HepG2 (cell line): ENCODE measurements at regions not wholly inside any gene's neighbourhood (a gene's known extent, or its start where the extent isn't known, plus 50 kb on each side); places are given as distances from the start of the nearest gene placed in this dataset.

Experiments
- CBX2 ChIP-seq, 2 experiments: fragments of 200-600 bp in 1 of 2; sonication (generic); formaldehyde crosslinking in 1 of 2; IDR thresholded peaks; 2 replicates each; pipeline versions ENCODE4 v1.7.0 to v1.8.1; 2018 to 2022; ENCODE audit warnings: low read depth in 2 of 2, low read length in 1 of 2, mild to moderate bottlenecking in 1 of 2, missing genetic modification reagents in 1 of 2
- DNMT3B ChIP-seq: conservative IDR thresholded peaks from 2 replicates; pipeline ENCODE4 v1.6.1; 2016; ENCODE audit warnings: missing biosample characterization, control low read depth
- NFYB ChIP-seq: sonication (generic); formaldehyde crosslinking; IDR thresholded peaks from 2 replicates; pipeline ENCODE4 v1.4.0; 2020; ENCODE audit warnings: missing genetic modification reagents
- POGZ ChIP-seq: sonication (generic); formaldehyde crosslinking; IDR thresholded peaks from 2 replicates; pipeline ENCODE4 v1.4.0; 2020; ENCODE audit warnings: mild to moderate bottlenecking, missing genetic modification reagents
- PTBP1 ChIP-seq: fragments of 200-400 bp; formaldehyde crosslinking; IDR thresholded peaks from 2 replicates; pipeline ENCODE4 v1.6.1; 2018; ENCODE audit warnings: low read length, low read depth; ENCODE audit not compliant: poor library complexity, severe bottlenecking
- SIN3B ChIP-seq: fragments of 150-350 bp; IDR thresholded peaks from 2 replicates; pipeline ENCODE4 v1.6.1; 2014; ENCODE audit warnings: low read length
- SPEN ChIP-seq: sonication (generic); formaldehyde crosslinking; IDR thresholded peaks from 2 replicates; pipeline ENCODE4 v1.5.1; 2020; ENCODE audit warnings: low read depth, mild to moderate bottlenecking, missing genetic modification reagents
- TRIM24 ChIP-seq: sonication (generic); formaldehyde crosslinking; IDR thresholded peaks from 2 replicates; pipeline ENCODE4 v1.8.0; 2022; ENCODE audit warnings: mild to moderate bottlenecking, missing genetic modification reagents
- ZFP36L2 ChIP-seq: sonication (generic); formaldehyde crosslinking; IDR thresholded peaks from 2 replicates; pipeline ENCODE4 v1.4.0; 2020; ENCODE audit warnings: missing genetic modification reagents
- ZNF788 ChIP-seq: sonication (generic); formaldehyde crosslinking; IDR thresholded peaks from 2 replicates; pipeline ENCODE4 v1.5.0; 2020; ENCODE audit warnings: mild to moderate bottlenecking, missing genetic modification reagents, borderline replicate concordance
- ZSCAN21 ChIP-seq: sonication (generic); formaldehyde crosslinking; IDR thresholded peaks from 2 replicates; pipeline ENCODE4 v1.8.0; 2022; ENCODE audit warnings: mild to moderate bottlenecking, missing genetic modification reagents, moderate library complexity, borderline replicate concordance
- TF ChIP-seq, protein P1 (sequence below): sonication (generic); formaldehyde crosslinking; IDR thresholded peaks from 2 replicates; pipeline ENCODE4 v1.4.0; 2020; ENCODE audit warnings: mild to moderate bottlenecking, missing genetic modification reagents
- TF ChIP-seq, protein P2 (sequence below): sonication (generic); formaldehyde crosslinking; IDR thresholded peaks from 2 replicates; pipeline ENCODE4 v1.9.0; 2021; ENCODE audit warnings: missing genetic modification reagents, borderline replicate concordance
- TF ChIP-seq, protein P3 (sequence below): sonication (generic); formaldehyde crosslinking; IDR thresholded peaks from 2 replicates; pipeline ENCODE4 v1.8.0; 2022; ENCODE audit warnings: mild to moderate bottlenecking, missing genetic modification reagents, moderate library complexity

DNA sequence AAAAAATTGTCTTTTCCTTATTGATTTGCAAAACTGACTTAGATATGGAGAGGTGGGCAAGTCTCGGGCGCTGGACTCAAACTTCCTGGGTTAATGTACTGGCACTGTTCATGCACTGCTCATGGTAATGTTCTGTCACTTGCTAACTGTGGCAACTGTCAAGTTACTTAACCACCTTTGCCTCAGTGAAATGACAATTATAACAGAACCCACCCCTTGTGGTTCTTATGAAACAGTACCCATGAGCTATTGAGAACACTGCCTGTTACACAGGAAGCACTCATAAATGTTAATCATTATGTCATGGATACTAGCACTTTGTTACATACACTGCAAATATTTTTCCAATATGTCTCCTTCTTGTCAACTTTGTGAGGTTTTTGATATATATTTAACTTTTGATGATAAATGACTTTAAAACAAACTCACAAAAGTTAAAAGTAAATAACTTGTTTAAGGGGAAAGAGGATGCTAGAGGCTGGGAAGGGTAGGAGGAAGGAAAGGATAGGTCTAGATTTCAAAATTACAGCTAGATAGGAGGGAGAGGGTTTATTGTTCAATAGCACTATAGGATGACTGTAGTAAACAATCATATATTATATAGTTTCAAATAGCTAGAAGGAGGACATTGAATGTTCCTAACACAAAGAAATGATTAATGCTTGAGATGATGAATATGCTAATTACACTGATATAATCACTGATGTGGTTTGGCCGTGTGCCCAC lies 342.5 kb downstream of the ADGRL2 start (continued):
- TF ChIP-seq, protein P1, sequence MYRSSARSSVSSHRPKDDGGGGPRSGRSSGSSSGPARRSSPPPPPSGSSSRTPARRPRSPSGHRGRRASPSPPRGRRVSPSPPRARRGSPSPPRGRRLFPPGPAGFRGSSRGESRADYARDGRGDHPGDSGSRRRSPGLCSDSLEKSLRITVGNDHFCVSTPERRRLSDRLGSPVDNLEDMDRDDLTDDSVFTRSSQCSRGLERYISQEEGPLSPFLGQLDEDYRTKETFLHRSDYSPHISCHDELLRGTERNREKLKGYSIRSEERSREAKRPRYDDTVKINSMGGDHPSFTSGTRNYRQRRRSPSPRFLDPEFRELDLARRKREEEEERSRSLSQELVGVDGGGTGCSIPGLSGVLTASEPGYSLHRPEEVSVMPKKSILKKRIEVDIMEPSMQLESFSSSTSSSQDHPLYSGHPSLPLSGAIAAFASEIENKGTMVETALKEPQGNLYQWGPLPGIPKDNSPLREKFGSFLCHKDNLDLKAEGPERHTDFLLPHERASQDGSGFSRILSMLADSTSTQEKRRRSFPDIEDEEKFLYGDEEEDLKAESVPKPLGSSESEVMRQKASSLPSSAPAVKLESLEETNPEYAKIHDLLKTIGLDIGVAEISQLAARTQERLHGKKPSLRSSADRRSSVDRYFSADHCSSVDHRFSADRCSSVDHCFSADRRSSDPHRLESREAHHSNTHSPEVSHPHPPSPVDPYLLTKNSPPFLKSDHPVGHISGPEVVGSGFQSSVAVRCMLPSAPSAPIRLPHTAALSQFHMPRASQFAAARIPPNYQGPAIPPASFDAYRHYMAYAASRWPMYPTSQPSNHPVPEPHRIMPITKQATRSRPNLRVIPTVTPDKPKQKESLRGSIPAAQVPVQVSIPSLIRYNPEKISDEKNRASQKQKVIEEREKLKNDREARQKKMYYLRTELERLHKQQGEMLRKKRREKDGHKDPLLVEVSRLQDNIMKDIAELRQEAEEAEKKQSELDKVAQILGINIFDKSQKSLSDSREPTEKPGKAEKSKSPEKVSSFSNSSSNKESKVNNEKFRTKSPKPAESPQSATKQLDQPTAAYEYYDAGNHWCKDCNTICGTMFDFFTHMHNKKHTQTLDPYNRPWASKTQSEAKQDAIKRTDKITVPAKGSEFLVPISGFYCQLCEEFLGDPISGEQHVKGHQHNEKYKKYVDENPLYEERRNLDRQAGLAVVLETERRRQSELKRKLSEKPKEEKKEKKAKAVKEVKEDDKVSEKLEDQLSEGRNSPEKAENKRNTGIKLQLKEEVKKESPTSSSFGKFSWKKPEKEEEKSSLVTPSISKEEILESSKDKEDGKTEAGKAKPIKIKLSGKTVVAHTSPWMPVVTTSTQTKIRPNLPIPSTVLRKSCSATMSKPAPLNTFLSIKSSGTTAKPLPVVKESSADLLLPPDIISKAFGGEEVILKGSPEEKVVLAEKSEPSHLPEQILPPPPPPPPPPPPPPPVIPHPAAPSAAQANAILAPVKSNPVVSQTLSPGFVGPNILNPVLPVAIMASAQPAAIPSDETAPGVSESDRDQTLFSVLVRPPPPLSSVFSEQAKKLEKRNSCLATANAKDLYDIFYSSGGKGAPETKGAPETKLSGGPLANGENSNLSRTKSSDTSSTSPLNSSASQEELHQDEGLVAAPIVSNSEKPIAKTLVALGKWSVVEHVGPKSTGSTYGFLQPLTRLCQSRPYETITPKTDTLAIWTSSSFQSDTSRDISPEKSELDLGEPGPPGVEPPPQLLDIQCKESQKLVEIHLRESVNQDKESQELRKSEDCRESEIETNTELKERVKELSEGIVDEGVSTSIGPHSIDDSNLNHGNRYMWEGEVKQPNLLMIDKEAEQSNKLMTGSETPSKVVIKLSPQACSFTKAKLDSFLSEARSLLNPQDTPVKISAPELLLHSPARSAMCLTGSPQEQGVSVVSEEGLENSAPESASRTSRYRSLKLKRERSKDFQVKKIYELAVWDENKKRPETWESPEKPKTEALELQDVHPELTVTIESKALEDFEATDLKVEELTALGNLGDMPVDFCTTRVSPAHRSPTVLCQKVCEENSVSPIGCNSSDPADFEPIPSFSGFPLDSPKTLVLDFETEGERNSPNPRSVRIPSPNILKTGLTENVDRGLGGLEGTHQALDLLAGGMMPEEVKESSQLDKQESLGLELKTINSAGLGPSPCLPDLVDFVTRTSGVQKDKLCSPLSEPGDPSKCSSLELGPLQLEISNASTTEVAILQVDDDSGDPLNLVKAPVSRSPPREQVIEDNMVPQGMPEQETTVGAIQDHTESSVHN (CRISPR knock-in tag), result no peak
- TF ChIP-seq, protein P2, sequence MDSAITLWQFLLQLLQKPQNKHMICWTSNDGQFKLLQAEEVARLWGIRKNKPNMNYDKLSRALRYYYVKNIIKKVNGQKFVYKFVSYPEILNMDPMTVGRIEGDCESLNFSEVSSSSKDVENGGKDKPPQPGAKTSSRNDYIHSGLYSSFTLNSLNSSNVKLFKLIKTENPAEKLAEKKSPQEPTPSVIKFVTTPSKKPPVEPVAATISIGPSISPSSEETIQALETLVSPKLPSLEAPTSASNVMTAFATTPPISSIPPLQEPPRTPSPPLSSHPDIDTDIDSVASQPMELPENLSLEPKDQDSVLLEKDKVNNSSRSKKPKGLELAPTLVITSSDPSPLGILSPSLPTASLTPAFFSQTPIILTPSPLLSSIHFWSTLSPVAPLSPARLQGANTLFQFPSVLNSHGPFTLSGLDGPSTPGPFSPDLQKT, result no peak
- TF ChIP-seq ZSCAN21 (CRISPR knock-in tag), result no peak
- no peak for TF ChIP-seq ZFP36L2 (CRISPR knock-in tag)
- TF ChIP-seq ZNF788 (CRISPR knock-in tag), result no peak
- no peak for TF ChIP-seq DNMT3B (CRISPR knock-in tag)
- no peak for TF ChIP-seq TRIM24
- TF ChIP-seq SPEN (CRISPR knock-in tag), result no peak
- no peak for TF ChIP-seq NFYB (CRISPR knock-in tag)
- TF ChIP-seq, protein P3, sequence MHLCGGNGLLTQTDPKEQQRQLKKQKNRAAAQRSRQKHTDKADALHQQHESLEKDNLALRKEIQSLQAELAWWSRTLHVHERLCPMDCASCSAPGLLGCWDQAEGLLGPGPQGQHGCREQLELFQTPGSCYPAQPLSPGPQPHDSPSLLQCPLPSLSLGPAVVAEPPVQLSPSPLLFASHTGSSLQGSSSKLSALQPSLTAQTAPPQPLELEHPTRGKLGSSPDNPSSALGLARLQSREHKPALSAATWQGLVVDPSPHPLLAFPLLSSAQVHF (CRISPR knock-in tag), result no peak
- TF ChIP-seq SIN3B, result no peak
- TF ChIP-seq POGZ (CRISPR knock-in tag), result no peak
- no peak for TF ChIP-seq CBX2 (IDR thresholded peaks at IDR 0.05; ENCODE audit: low read depth, low read length)
- no peak for TF ChIP-seq CBX2 (CRISPR knock-in tag; IDR thresholded peaks at IDR 0.05; ENCODE audit: low read depth)
- no peak for TF ChIP-seq PTBP1
